ENCODE measurements at regions not wholly inside any gene's neighbourhood (a gene's known extent, or its start where the extent isn't known, plus 50 kb on each side); places are given as distances from the start of the nearest gene placed in this dataset.

- TF ChIP-seq, protein P1, sequence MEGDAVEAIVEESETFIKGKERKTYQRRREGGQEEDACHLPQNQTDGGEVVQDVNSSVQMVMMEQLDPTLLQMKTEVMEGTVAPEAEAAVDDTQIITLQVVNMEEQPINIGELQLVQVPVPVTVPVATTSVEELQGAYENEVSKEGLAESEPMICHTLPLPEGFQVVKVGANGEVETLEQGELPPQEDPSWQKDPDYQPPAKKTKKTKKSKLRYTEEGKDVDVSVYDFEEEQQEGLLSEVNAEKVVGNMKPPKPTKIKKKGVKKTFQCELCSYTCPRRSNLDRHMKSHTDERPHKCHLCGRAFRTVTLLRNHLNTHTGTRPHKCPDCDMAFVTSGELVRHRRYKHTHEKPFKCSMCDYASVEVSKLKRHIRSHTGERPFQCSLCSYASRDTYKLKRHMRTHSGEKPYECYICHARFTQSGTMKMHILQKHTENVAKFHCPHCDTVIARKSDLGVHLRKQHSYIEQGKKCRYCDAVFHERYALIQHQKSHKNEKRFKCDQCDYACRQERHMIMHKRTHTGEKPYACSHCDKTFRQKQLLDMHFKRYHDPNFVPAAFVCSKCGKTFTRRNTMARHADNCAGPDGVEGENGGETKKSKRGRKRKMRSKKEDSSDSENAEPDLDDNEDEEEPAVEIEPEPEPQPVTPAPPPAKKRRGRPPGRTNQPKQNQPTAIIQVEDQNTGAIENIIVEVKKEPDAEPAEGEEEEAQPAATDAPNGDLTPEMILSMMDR (IDR thresholded peaks at IDR 0.05), result no peak
- no peak for TF ChIP-seq POLR2A (IDR thresholded peaks at IDR 0.05)
Measured at GRCh38 chr2:177317443-177317842, 52.9 kb upstream of the NFE2L2 start.

All from right lobe of liver (tissue), 4 donors.